Hepatocyte (in vitro differentiated cells): ENCODE measurements at regions not wholly inside any gene's neighbourhood (a gene's known extent, or its start where the extent isn't known, plus 50 kb on each side); places are given as distances from the start of the nearest gene placed in this dataset.

Experiments used
- EZH2 ChIP-seq: fragments of 200-600 bp; sonication (generic); IDR thresholded peaks from 2 replicates; pipeline ENCODE4 v1.6.1; 2016; ENCODE audit warnings: antibody characterized with exemption, mild to moderate bottlenecking, borderline replicate concordance
- TF ChIP-seq, protein P1 (sequence below): fragments of 200-600 bp; sonication (generic); IDR thresholded peaks from 2 replicates; pipeline ENCODE4 v1.5.1; 2016; ENCODE audit warnings: antibody characterized with exemption, mild to moderate bottlenecking; ENCODE audit not compliant: poor library complexity

DNA sequence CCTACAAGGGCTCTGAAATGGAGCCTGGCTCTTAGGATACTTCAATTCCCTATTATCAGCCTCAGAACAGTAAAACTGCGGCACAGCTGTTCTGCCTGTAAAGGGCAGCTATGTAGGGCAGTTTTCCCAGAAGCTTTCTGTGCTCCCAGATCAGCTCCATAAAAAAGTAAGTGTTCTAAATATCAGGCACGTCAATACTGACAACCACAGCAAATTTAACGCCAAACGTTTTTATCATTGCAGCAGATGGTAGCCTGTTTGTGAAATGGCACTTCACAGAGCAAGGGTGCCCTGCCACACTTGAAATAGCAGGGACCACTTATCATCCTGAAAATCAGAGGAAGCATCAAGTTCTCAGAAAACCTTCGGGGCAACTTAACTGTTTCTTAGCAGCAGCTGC, 54.8 kb upstream of the PTHLH start:
- TF ChIP-seq, protein P1, sequence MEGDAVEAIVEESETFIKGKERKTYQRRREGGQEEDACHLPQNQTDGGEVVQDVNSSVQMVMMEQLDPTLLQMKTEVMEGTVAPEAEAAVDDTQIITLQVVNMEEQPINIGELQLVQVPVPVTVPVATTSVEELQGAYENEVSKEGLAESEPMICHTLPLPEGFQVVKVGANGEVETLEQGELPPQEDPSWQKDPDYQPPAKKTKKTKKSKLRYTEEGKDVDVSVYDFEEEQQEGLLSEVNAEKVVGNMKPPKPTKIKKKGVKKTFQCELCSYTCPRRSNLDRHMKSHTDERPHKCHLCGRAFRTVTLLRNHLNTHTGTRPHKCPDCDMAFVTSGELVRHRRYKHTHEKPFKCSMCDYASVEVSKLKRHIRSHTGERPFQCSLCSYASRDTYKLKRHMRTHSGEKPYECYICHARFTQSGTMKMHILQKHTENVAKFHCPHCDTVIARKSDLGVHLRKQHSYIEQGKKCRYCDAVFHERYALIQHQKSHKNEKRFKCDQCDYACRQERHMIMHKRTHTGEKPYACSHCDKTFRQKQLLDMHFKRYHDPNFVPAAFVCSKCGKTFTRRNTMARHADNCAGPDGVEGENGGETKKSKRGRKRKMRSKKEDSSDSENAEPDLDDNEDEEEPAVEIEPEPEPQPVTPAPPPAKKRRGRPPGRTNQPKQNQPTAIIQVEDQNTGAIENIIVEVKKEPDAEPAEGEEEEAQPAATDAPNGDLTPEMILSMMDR = no peak
- no peak for TF ChIP-seq EZH2
